ENCODE measurements at regions not wholly inside any gene's neighbourhood (a gene's known extent, or its start where the extent isn't known, plus 50 kb on each side); places are given as distances from the start of the nearest gene placed in this dataset.

DNA sequence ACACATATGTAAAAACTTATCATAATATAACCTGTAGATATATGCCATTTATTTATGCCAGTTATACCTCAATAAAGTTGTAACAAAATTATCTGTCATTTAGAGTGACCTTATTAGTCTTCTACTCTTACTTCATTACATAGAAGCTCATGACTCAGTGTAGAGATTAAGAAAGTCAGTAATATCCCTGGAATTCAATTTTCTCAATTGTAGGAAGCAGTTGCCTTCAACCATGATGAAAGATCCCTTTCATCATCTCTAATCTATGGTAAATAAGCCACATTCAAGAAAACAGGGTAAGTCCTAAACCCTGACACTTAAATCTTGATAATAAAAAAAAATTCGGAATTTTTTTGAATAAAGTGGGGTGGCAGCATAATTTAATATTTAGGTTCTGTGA lies 216.5 kb upstream of the PEX5L start:
- TF ChIP-seq, protein P1, sequence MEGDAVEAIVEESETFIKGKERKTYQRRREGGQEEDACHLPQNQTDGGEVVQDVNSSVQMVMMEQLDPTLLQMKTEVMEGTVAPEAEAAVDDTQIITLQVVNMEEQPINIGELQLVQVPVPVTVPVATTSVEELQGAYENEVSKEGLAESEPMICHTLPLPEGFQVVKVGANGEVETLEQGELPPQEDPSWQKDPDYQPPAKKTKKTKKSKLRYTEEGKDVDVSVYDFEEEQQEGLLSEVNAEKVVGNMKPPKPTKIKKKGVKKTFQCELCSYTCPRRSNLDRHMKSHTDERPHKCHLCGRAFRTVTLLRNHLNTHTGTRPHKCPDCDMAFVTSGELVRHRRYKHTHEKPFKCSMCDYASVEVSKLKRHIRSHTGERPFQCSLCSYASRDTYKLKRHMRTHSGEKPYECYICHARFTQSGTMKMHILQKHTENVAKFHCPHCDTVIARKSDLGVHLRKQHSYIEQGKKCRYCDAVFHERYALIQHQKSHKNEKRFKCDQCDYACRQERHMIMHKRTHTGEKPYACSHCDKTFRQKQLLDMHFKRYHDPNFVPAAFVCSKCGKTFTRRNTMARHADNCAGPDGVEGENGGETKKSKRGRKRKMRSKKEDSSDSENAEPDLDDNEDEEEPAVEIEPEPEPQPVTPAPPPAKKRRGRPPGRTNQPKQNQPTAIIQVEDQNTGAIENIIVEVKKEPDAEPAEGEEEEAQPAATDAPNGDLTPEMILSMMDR (IDR thresholded peaks at IDR 0.05), result no peak
- TF ChIP-seq POLR2AphosphoS5 (IDR thresholded peaks at IDR 0.05) (no peak), POLR2A (IDR thresholded peaks at IDR 0.05) (no peak)
- intact Hi-C loops (cut with DNase I; ENCODE audit: low total_unique reads), result no loop called here
- no peak for DNase-seq (ENCODE audit: low spot score in 2 of 2)
- H3K36me3 ChIP-seq, result no peaks in the 10 kb centered on the region
- no peaks in the 10 kb centered on the region for H3K9me3 ChIP-seq
- H3K27me3 ChIP-seq, result no peaks in the 10 kb centered on the region
- H3K27ac ChIP-seq, result no peak overlapping the region
- H3K4me3 ChIP-seq, result no peak overlapping the region
- H3K4me1 ChIP-seq, result no peaks in the 10 kb centered on the region

DNA sequence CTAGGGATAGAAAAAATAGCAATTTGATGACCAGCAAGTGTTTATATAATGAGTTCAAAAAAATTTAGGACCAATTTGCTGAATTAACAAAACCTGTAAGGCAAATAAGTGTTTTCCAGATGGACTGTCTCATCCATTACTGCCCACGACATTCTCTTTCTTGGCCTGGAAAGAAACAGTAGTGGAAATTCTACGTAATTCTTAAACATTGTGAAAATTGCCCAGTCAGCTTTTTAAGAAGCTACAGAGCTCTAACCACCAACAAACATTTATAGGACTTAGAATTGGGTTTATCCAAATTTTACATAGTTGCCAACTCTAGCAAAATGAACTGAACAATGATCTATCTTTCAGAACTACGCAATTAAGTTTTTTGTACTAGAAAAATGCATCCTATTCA lies 227.7 kb upstream of the PEX5L start:
- peaks cover 4 to 19% of the 10 kb centered on the region in 2 donors for H3K9me3 ChIP-seq
- intact Hi-C loops (cut with DNase I; ENCODE audit: low total_unique reads), result no loop called here
- no peak for DNase-seq (ENCODE audit: low spot score in 2 of 2)

DNA sequence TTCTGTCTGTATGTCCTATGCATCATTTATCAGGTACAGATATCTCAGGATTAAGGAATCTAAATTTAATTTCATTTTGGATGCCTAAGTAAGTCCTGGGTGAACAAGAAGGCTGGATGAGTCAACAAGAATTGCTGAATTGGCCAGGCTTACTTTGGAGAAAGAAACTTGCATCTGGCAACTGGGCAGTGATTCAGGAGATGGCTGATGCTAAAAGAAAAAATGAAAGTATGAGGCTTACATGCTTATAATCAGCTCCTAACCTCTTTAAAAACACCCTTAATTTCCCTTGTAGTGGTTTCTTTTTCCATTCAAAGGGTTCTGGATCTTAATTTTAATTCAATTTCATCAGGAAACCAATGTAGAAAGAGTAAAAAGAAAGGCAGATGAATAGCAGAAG lies 228.8 kb upstream of the PEX5L start:
- H3K9me3 ChIP-seq, result peaks cover 3 to 18% of the 10 kb centered on the region in 2 donors
- no peaks in the 10 kb centered on the region for H3K27me3 ChIP-seq
- no peak overlapping the region for H3K27ac ChIP-seq
- TF ChIP-seq POLR2AphosphoS5 (IDR thresholded peaks at IDR 0.05), result no peak
- TF ChIP-seq, protein P1 (IDR thresholded peaks at IDR 0.05), result no peak
- no peak for TF ChIP-seq POLR2A (IDR thresholded peaks at IDR 0.05)
- intact Hi-C loops (cut with DNase I; ENCODE audit: low total_unique reads), result no loop called here
- no peak overlapping the region for H3K4me3 ChIP-seq
- DNase-seq (ENCODE audit: low spot score in 2 of 2), result no peak
- no peaks in the 10 kb centered on the region for H3K4me1 ChIP-seq
- no peaks in the 10 kb centered on the region for H3K36me3 ChIP-seq

More for the DNA sequence above, 227.7 kb upstream of the PEX5L start:
- Histone ChIP-seq H3K27ac (no peak overlapping the region), H3K27me3 (no peaks in the 10 kb centered on the region), H3K36me3 (no peaks in the 10 kb centered on the region), H3K4me3 (no peak overlapping the region), H3K4me1 (no peaks in the 10 kb centered on the region)
- TF ChIP-seq, protein P1 (IDR thresholded peaks at IDR 0.05), result no peak

DNA sequence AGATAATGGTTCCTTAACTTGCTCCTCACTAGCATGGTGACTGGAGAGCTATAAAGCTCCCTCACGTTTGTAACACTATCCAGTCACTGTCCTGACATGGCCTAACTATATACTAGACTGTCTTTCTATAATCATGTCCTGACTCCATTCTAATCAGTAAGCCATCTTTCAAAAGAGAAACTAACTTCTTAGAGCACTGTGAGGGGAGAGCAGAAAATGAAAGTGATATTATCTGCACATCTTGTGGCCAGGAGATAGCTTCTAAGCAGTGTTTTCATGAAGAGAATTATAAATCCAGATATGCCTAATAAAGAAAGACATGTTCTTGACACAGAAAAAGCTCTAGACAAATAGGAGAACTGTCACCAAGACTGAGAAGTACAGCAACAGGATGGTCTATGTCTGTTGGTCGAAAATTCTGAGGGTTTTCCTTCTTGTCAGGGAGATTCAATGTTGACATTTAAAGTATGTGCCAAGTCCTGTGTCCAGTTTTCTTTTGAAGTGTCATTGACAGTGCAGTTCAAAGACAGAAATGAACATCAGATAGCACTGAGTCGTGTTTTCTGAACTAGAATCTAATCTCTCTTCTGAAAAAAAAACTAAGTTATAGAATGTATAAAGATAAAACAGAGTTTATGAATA lies 230.6 kb upstream of the PEX5L start:
- Histone ChIP-seq H3K27me3 (no peaks in the 10 kb centered on the region), H3K4me1 (no peaks in the 10 kb centered on the region), H3K9me3 (peaks cover 0 to 4% of the 10 kb centered on the region in 2 donors), H3K4me3 (no peak overlapping the region), H3K27ac (no peak overlapping the region), H3K36me3 (no peaks in the 10 kb centered on the region)
- no peak for DNase-seq (ENCODE audit: low spot score in 2 of 2)
- intact Hi-C loops (cut with DNase I; ENCODE audit: low total_unique reads), result no loop called here
- no peak for TF ChIP-seq POLR2A (IDR thresholded peaks at IDR 0.05)
- no peak for TF ChIP-seq POLR2AphosphoS5 (IDR thresholded peaks at IDR 0.05)
- TF ChIP-seq, protein P1 (IDR thresholded peaks at IDR 0.05), result no peak

DNA sequence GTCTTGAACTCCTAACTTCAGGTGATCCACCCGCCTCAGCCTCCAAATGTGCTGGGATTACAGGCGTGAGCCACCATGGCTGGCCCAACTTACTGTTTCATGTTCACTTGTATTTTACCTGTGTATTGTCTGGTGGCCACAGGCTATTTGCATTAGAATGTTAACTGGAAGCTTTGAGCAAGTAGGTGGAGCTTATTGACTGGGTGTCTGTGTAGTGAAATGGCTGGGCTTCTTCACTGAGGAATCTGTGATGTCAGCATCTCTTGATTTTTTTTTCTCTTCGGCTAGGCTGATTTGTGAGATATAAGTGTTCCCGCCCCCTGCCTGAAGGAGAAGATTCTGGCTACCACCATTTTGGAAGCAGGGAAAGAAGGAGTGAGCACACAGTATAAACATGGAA lies 237.8 kb upstream of the PEX5L start:
- no peaks in the 10 kb centered on the region for H3K4me1 ChIP-seq
- H3K27me3 ChIP-seq, result no peaks in the 10 kb centered on the region
- no peak overlapping the region for H3K27ac ChIP-seq
- no peaks in the 10 kb centered on the region for H3K36me3 ChIP-seq
- intact Hi-C loops (cut with DNase I; ENCODE audit: low total_unique reads), result no loop called here
- DNase-seq (ENCODE audit: low spot score in 2 of 2), result no peak
- H3K4me3 ChIP-seq, result no peak overlapping the region
- no peak for TF ChIP-seq POLR2A (IDR thresholded peaks at IDR 0.05)
- TF ChIP-seq, protein P1 (IDR thresholded peaks at IDR 0.05), result no peak
- no peak for TF ChIP-seq POLR2AphosphoS5 (IDR thresholded peaks at IDR 0.05)
- no peaks in the 10 kb centered on the region for H3K9me3 ChIP-seq
